NCI-H460 (cell line): ENCODE measurements at regions not wholly inside any gene's neighbourhood (a gene's known extent, or its start where the extent isn't known, plus 50 kb on each side); places are given as distances from the start of the nearest gene placed in this dataset.

Source experiments
- DNase-seq: peaks from one replicate; pipeline ENCODE4 v3.0.0-alpha.2; 2016; ENCODE audit warnings: low read depth; ENCODE audit errors: extremely low read depth

DNA sequence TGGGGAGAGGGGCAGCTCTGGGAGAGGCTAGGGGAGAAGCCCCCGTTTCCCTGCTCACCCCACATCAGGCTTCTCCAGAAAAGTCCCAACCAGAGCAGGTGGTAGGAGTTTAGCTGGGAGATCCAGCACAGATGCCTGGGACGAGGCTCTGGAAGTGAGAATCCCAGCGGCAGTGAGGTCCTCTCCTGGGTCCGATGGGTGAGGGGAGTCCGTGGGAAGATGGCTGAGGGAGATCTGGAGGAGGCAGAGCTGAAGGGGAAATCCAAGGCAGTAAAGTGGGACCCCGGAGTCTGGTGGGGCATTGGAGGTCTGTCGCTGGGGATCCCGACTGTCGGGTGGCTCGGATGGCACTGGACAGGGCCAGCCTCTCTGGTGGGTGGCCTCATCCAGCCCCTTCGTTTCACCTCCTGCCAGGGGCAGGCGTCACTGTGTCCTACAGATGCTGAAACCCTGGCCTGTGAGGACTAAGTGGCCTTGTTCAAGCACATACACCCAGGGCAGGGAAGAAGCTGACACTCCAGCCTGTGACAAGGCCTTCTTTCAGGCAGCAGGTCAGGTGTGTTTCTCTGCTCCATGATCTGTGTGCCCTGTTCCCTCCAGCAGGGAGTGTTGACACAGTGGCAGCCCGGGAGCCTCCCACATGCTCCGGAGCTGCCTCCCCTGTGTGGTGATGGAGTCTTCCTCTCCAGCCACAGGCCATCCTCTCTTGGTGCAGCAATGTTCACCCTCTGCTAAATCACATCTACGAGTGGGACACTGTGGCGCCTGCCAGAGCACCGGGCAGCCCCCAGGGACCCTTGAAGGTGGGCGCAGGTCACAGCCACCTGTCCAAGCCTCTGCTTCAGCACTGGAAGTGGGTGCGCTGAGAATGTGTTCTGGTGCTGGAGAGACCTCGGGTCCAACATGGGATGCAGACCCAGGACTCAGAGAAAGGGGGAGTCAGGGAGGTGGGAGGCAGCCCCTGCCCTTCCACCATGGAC lies 850.8 kb downstream of the BRD1 start:
- DNase-seq, result no peak

DNA sequence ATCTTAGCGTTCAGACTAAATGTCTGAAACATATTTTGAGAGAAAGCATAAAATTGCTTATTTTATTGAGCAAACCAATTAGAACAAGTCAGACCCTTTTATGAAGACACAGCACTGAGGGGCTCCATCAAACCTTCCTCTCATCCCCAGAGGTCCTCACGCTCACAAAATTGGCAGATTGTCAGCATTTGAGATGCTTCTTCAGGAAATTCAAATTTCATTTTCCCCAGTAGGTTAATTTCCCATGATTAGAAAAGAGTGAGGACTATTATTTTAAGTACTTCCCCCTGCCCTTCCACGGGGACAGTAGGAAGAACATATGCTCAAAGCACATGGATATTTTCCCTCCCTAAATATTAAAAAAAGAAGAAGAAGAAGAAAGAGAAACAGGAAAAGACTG lies 851.8 kb downstream of the BRD1 start:
- DNase-seq, result no peak

DNA sequence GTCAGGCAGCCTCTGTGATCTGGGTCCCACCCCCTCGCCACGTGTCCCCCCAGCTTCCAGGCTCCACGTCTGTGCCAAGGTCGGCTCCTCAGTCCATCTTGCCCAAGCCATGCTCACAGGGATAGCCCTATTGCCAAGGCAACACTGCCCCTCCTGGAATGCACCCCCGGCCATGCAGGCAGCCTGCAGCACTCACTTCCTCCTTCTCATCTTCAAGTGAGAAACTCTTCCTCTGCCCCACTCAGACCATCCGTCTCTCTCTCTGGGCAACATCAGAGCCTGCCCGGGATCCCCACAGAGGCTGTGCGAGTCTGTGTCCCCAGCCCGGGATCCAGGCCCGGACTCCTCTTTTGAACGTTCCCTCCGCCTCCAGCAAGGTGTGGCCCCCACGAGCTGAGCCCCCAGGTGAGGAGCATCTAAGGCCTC lies 852.3 kb downstream of the BRD1 start:
- DNase-seq, result no peak

DNA sequence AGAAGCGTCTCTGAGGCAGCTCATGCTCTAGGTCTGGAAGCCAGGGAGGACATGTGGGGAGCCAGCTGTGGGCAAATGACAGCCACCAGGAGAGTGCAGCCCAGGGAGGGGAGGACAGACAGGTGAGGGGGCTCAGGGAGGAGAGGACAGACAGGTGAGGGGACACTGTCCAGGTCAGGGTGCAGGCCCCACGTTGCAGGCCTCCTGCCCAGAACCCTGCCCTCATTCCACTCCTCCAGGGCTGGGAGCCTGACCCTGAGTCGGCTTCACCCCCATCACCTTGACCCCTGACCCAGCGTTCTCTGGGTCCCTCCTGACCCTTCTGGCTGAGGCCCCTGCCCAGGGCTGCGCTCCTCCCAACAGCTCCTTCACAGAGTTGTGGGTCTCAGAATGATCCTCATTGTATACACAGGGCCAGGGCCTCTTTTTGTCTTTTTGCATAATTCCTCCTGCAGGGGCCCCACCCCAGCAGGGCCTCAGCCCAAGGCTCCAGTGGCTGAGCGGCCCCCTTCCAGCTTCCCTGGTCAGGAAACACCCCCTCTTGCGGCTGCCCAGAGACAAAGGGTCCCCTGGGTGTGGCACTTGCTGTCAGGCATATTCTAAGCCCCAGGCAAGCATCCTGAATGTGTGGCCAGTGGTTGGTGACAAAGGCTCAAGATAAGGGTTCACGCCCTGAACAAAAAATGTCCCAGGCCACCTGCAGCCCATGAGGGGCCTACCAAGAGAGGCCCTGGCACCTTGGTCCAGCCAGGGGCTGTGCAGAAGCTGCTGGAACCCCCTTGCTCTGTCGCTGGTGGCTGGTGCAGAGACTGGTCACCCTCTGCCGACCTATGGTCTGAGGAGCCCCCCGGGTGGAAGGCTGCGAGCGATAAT lies 853.0 kb downstream of the BRD1 start:
- no peak for DNase-seq

DNA sequence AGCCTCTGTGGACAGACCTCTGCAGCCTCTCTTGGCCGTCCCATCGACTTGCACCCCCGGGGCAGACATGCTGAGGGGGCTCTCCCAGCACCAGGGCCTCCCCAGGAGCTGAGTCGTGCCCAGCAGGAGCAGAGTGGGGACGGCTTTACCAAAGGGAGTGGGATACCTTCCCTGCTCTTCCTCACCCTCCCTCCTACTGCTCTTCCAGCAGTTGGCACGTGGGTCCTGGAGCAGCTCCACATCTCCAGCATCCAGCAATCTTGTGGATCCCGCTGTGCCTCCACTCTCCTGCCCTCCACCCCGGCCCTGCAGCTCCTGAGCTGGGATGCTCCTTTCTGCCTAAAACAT lies 854.0 kb downstream of the BRD1 start:
- no peak for DNase-seq

DNA sequence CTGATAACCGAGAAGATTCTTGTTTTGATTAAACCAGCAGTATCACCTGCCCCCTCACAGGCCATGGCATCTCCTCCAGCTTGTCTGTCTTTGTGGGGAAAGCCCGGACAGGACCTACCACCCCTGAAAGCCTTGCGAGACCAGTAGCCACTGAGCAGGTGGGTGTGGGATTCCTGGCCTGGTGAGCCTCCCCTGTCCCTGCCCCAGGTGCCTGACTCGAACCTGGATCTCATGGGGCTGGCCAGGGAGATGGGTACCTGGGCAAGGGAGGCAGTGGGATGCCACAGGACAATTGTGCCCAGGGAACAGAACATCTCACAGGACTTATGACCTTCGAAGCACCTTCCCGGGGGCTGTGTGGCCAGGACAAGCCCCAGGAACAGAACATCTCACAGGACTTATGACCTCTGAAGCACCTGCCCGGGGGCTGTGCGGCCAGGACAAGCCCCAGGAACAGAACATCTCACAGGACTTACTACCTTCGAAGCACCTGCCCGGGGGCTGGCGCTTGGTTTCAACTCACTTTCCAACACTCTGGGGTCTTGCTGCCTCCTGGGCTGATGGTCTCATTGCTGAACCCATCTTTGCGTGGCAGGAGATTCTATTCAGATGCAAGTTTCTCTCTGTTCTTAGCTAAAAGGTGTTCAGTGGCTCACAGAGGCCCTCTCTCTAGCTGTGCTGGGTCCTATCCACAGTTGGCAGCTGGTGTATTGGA lies 854.5 kb downstream of the BRD1 start:
- no peak for DNase-seq

DNA sequence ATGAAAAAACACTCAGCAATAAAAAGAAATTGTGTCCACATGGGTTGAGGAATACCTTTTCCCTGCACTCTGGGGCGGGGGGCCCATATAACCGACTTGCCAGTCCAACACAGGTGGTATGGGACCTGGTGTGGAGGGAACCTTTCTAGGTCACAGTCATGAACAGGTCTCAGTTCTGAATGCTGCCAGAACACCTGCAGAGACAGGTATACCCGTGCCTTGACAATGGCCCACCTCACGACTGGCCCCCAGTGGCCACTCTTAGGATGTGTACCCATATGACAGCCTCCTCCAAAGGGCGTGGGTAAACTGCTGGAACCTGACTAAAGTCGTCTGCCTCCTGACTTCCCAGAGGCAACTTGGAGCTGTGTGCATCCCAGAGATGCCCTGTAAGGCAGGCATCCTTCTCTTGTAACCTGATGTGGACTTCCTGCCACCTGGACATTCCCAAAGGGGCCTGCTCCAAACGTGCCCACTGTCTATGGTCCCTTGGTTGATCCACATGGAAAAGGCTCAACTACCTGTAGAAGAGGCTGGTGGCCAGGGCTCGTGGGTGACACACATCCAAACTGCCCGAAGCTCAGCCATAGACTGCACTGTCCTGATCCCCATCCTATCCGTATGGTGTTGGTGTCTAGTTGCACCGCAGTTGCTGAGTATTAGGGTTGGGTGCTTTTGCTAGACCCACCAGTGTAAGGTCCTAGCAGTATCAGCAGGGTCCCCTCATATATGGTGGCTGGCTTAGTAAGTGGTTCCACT lies 859.3 kb downstream of the BRD1 start:
- DNase-seq, result no peak

DNA sequence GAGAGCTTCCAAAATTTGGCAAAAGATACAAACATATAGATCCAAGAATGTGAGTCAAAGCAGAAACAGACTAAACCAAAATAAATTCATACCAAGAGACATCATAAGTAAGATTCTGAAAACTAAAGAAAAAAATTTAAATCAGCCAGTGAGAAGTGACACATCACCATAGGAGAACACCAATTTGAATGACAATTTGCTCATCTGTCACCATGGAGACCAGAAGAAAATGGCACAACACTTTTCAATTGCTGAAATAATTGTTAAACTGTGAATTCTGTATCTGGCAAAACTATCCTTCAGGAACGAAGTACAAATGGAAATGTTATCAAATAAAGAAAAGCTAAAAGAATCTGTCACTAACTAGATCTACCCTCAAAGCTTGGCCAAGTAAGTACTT lies 864.3 kb downstream of the BRD1 start:
- DNase-seq, result no peak

DNA sequence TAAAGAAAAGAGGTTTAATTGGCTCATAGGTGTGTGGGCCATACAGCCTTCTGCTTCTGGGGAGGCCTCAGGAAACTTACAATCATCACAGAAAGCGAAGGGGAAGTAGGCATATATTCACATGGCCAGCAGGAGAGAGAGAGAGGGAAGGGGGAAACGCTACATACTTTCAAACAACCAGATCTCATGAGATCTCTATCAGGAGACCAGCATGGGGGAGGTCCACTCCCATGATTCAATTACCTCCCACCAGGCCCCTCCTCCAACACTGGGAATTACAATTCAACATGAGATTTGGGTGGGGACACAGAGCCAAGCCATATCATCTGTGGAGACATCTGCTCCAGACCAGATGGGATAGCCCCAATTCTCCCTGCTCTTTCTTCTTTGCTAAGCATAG lies 866.0 kb downstream of the BRD1 start:
- DNase-seq, result no peak

DNA sequence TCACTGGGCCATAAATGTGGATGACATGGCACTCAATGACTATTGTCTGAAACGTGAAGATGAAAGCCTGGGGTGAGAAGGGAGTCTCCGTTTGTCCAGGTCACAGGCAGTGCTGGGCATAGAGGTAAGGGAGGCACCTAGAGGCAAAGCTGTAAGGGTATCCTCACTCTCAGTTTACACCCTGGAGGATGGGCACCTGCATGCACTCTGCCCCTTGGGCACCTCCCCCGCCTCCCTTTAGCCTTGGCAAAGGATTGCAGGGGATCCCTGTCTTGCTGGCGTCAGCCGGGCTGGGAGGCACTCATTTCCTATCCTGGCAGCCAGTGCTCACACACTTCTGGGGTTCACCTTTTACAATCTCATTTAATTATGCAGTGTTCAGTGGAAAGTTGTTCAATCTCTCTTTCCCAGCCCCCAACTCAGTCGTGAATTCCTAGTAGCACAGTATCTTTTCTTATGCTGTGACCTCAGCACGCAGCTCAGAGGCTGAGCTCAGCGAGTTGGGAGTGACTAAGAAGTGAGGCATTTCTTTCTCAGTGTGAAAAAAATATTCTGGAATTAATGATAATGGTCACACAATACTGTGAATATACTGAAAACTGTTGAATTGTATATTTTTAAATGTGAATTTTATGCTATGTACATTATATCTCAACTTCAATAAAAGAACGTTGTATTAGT lies 866.6 kb downstream of the BRD1 start:
- no peak for DNase-seq

DNA sequence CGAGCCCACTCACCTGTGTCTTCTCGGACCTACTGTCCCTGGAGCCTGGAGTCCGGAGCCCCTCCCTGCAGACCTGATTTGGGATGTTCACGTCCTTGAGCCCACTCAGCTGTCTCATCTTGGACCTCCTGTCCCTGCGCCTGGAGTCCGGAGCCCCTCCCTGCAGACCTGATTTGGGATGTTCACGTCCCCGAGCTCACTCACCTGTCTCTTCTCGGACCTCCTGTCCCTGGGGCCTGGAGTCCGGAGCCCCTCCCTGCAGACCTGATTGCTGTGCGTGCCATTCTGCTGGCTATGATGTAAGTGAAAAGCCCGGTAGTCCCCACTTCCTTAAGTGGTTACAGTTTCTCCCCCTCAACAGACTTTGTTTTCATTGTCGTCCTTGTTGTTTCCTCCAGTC lies 867.1 kb downstream of the BRD1 start:
- no peak for DNase-seq

DNA sequence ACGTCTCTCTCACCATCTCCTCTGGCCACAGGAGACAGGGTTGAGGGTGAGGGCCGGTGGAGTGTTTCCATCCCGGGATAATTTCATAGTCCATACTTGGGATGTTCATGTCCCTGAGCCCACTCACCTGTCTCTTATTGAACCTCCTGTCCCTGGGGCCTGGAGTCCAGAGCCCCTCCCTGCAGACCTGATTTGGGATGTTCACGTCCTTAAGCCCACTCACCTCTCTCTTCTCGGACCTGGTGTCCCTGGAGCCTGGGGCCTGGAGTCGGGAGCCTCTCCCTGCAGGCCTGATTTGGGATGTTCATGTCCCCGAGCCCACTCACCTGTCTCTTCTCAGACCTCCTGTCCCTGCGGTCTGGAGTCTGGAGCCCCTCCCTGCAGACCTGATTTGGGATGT lies 868.2 kb downstream of the BRD1 start:
- no peak for DNase-seq

DNA sequence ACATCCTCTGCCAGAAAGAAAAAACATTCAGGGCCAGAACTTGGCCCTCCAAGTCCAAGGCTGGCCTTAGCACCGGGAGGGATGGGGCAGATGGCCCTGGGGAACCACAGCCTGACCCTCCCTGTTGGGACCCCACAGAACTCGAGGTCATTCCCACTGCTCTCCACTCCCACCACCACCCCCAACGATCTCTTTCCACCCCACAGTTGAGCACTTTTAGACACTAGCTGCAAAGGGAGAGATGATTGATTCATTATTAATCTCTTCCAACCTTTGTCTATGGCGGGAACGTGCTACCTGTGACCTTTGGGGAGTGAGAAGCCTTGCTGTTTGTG lies 869.7 kb downstream of the BRD1 start:
- DNase-seq, result no peak

DNA sequence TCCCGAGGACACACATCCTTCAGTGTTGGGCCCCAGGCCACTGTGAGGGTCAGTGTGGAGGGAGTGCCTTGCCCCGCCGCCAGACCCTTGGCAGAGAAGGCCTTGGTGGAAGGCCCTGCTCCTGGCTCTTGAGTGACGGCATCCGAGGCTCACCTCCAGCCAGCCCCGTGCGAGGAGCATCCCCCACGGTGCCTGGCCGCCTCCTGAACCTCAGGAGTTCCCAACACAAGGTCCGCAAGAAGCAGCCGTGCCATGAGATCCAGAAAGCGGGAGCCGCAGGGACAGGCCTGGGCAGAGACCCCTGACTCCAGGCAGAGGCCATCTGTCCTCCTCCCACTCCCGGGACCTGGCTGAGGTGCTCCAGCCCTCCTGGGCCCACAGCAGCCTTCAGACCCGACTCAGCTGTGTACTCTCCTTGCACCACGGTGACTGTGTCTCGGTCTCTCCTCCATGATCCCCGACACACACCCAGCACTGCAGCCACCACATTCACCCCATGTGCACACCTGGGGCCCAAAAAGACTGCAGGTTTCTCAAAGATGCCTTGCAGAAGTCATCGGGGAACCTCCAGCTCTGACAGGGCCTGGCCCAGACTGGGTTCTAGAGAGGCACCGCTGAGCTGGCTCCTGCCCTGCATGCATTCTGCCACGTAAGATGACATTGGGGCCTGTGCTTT lies 870.2 kb downstream of the BRD1 start:
- no peak for DNase-seq

DNA sequence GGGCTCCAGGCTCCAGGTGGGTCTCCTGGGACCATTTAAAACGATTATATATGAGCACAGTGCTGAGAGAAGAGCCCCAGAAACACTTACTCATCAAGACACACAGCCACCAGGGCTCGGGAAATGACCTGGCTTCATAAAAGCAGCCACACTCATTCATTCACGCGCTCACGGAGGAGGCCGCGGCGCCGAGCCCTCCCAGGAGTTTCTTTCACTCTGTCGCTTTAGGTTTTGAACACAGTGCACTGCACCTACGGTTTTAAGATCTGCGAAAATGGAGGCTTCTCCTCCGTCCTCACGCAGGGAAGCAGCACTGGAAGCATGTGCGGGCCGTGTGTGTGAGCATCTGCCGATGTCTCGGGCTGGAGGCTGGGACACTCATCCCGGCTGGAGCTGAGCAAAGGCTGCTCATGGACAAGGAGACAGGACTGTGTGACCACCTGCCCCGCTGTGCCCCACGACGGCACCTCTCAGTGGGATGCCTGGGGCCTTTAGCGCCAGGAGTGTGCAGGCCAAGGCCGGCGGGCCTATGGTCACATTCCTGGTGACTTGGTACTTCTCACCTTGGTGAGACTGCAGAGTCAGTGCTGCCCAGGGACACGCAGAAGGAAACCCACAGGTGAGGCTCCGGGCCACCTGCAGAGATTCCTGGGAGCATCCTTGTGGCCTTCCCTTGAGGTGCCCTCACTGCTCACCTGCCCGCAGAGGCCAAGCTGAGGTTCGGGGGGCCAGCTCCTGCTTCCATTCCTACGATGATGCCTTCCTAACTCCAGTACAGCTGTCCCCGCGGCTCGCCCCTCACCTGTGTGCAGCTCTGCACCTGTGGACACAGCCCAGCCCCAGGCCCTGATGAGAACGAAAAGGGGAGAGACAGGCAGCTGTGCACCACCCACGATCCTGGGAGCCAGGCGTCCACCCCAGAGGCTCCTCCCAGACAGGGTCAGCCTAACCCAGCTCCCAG lies 872.0 kb downstream of the BRD1 start:
- DNase-seq, result no peak

DNA sequence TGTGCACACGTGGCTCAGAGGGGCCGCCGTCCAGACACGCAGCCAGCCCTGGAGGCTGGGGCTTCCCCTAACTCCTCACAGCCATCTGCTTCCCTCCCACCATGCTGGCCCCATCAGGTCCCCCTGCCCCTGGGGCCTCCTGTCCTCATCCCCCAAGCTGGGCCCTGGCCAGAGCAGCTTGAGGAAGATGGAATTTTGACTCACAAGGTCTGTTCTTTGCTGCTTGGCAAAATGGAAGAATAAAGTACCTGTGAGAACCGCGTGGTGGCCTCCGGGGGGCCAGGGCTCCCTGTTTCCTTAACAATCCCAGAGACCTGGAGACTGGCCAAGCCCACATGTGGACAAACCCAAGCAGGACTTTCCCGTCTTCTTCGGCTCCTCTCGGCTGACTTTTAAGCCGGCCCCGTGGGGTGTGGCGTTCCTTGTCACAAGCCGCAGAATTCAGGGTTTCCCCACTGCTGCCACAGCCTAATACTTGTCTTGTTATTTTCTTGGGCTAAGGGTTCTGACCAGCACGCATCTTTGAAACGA lies 872.8 kb downstream of the BRD1 start:
- DNase-seq, result no peak

DNA sequence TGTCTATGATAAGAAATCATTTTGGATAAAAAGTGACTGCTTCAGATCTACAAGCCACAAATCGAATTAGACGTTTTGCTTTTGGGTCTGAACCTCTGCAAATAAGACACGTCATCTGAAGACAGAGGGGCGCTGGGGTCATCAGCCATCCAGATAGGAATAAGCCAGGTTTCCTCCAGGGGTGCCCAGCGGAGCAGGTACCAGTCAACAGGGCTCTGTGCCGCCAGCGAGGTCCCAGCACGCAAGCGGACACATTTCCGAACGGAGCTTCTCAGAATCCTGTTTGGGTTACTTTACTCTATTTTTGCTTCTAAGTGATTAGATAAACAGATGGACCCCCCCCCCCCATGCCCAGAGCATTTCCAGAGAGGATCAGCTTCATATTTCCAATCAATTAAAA lies 873.8 kb downstream of the BRD1 start:
- DNase-seq, result no peak

DNA sequence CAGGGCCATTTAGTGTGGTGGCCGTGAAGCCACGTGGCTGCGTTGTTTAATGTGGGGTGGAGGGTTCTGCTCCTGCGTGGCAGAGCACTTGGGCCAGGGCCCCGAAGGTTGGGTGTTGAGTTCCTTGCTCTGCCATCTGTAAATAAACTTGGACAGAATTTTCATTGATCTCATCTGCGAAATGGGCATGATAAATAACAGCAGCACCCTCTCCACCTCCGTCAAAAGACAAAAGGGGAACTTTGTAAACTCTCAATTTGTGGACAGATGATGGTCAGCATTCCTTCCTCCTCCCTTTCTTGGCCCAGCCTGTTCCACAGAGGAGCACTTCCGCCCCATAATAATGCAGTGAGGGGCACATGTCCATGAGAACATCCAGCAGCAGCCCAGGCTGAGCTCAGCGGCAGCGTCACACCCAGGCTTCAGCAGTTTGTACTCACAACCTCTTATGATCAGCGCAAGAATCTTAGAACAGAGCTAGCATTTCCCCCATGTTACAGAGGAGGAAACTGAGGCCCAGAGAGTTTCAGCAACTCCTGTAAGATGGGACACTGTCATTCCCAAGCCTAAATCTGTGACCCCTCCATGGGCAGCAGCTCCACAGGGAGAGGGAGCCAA lies 874.5 kb downstream of the BRD1 start:
- DNase-seq, result no peak
